ENCODE measurements at regions not wholly inside any gene's neighbourhood (a gene's known extent, or its start where the extent isn't known, plus 50 kb on each side); places are given as distances from the start of the nearest gene placed in this dataset.

DNA sequence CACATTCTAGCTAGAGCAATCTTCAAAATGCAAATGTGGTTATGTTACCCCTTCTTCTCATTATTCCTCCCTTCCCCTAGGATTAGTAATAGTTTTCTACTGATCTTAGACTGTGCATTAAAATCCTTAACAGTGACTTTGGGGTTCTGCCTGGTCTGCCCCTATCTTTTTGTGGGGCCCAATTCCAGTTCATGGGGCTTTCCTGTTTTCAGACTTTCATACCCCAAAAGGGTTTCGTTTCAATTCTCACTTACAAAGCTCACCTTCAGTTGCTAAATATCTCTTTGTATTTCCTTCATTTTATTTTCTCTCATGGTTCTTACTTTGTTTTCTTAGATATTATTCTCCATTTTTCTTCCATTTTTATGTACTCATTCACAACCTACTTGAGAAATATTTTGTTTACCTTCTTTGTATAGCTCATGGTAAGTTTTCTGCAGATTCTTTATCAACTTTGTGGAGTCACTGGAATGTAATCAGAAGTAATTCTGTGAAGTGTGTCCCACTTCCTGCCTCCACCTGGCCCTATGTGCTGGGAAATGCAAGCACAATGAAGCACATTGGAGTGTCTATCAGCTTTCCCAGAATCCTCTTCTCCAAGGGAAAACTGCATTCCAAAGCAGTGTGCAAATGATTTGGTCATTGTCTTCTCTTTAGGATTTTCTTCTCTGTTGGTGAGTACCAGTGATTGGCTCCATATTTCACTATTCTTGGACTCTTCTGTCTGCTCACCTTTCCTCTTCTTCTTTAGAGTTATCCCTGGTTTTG lies 350.2 kb downstream of the ZNF326 start:
- TF ChIP-seq EZH2phosphoT487 (IDR thresholded peaks at IDR 0.05; ENCODE audit: unreplicated experiment): no peak
- TF ChIP-seq STAT1 (IDR thresholded peaks at IDR 0.05; ENCODE audit: unreplicated experiment): no peak
- no peak for TF ChIP-seq POLR2AphosphoS5 (IDR thresholded peaks at IDR 0.05; ENCODE audit: low read depth)
- no peak for TF ChIP-seq EZH2 (IDR thresholded peaks at IDR 0.05; ENCODE audit: low read depth, unreplicated experiment)

Measured in GM23338 (cell line).